ENCODE measurements at regions not wholly inside any gene's neighbourhood (a gene's known extent, or its start where the extent isn't known, plus 50 kb on each side); places are given as distances from the start of the nearest gene placed in this dataset.

DNA sequence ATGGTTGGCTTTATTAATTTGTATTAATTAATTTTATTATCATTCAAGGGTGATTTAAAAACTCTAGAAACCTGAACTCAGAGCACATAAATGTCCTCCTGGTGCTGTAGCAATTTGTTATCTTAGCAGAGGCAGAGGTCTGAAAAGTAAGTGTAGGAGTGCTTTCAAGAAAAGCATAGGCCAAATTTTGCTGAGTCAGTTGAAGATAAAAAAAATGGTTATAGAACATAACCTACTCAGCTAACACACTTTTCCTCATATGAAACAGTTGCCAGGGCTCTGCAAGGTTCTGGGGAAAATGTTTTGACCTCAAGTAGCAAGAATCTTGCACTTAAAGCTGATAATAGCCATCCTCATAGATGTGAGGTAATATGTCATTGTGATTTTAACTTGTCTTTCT, 53.5 kb upstream of the CHODL start:
- CTCF ChIA-PET = no interaction called here
- POLR2A ChIA-PET = no interaction called here
- no peak for TF ChIP-seq SUZ12 (IDR thresholded peaks at IDR 0.05)
- no peak for TF ChIP-seq ARNT (IDR thresholded peaks at IDR 0.05)
- TF ChIP-seq ELF4 (IDR thresholded peaks at IDR 0.05) = no peak
- no peak for TF ChIP-seq NFRKB (IDR thresholded peaks at IDR 0.05)
- TF ChIP-seq FOXM1 (IDR thresholded peaks at IDR 0.05; ENCODE audit: borderline replicate concordance) = no peak
- TF ChIP-seq ZNF384 (IDR thresholded peaks at IDR 0.05) = no peak
- TF ChIP-seq, protein P1, sequence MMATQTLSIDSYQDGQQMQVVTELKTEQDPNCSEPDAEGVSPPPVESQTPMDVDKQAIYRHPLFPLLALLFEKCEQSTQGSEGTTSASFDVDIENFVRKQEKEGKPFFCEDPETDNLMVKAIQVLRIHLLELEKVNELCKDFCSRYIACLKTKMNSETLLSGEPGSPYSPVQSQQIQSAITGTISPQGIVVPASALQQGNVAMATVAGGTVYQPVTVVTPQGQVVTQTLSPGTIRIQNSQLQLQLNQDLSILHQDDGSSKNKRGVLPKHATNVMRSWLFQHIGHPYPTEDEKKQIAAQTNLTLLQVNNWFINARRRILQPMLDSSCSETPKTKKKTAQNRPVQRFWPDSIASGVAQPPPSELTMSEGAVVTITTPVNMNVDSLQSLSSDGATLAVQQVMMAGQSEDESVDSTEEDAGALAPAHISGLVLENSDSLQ (IDR thresholded peaks at IDR 0.05) = no peak
- TF ChIP-seq CTBP1 (IDR thresholded peaks at IDR 0.05; ENCODE audit: borderline replicate concordance) = no peak
- no peak for TF ChIP-seq SP1 (IDR thresholded peaks at IDR 0.05)
- no peak for TF ChIP-seq HDGF (IDR thresholded peaks at IDR 0.05; ENCODE audit: borderline replicate concordance)
- TF ChIP-seq TARDBP (IDR thresholded peaks at IDR 0.05) = no peak
- no peak for TF ChIP-seq FOXA1 (IDR thresholded peaks at IDR 0.05)
- no peak for TF ChIP-seq FOXK2 (IDR thresholded peaks at IDR 0.05)
- TF ChIP-seq LEF1 (IDR thresholded peaks at IDR 0.05; ENCODE audit: borderline replicate concordance) = no peak
- TF ChIP-seq BHLHE40 (IDR thresholded peaks at IDR 0.05; ENCODE audit: borderline replicate concordance) = no peak
- no peak for TF ChIP-seq L3MBTL2 (conservative IDR thresholded peaks at IDR 0.05)
- no peak for DNase-seq (ENCODE audit: extremely low spot score)

DNA sequence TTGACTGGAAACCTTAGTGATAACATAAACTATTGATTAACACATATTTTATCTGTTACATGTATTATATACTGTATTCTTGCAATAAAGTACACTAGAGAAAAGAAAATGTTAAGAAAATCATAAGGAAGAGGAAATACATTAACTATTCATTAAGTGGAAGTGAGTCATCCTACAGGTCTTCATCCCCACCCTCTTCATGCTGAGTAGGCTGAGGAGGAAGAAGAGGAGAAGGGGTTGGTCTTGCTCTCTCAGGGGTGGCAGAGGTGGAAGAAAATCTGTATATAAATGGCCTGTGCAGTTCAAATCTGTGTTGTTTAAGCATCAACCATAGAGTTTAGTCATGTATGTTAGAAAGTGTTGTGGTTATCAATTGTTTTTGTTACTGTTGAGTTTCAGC, 66.1 kb upstream of the CHODL start:
- POLR2A ChIA-PET = no interaction called here
- no peak for DNase-seq (ENCODE audit: extremely low spot score)
- TF ChIP-seq FOXM1 (IDR thresholded peaks at IDR 0.05; ENCODE audit: borderline replicate concordance) (no peak), ZNF384 (IDR thresholded peaks at IDR 0.05) (no peak)
- CTCF ChIA-PET = no interaction called here

DNA sequence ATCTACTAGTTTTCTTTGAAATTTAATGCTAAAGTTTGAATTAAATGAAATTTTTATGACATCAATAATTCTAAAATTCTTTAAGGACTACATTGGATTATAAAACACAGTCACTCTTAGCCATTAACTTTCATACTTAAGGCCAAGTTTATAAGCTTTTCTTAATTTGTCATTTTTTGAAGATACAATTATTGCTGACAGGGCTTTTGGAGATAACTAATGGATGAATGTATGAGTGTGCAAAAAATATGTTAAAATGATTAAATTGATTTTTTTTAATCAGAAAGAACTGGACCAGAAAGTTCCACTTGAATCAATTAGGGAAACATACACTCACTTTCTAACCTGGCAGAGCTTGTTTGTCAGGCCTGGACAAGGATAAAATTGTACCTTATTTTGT, 70.3 kb upstream of the CHODL start:
- CTCF ChIA-PET = no interaction called here
- TF ChIP-seq L3MBTL2 (conservative IDR thresholded peaks at IDR 0.05) (no peak), LEF1 (IDR thresholded peaks at IDR 0.05; ENCODE audit: borderline replicate concordance) (no peak), TARDBP (IDR thresholded peaks at IDR 0.05) (no peak), BHLHE40 (IDR thresholded peaks at IDR 0.05; ENCODE audit: borderline replicate concordance) (no peak), CTBP1 (IDR thresholded peaks at IDR 0.05; ENCODE audit: borderline replicate concordance) (no peak), SP1 (IDR thresholded peaks at IDR 0.05) (no peak), FOXM1 (IDR thresholded peaks at IDR 0.05; ENCODE audit: borderline replicate concordance) (no peak), FOXA1 (IDR thresholded peaks at IDR 0.05) (no peak), ZNF384 (IDR thresholded peaks at IDR 0.05) (no peak), SUZ12 (IDR thresholded peaks at IDR 0.05) (no peak), ARNT (IDR thresholded peaks at IDR 0.05) (no peak), FOXK2 (IDR thresholded peaks at IDR 0.05) (no peak), NFRKB (IDR thresholded peaks at IDR 0.05) (no peak), HDGF (IDR thresholded peaks at IDR 0.05; ENCODE audit: borderline replicate concordance) (no peak), ELF4 (IDR thresholded peaks at IDR 0.05) (no peak)
- TF ChIP-seq, protein P1 (IDR thresholded peaks at IDR 0.05) = no peak
- no peak for DNase-seq (ENCODE audit: extremely low spot score)
- POLR2A ChIA-PET = no interaction called here

DNA sequence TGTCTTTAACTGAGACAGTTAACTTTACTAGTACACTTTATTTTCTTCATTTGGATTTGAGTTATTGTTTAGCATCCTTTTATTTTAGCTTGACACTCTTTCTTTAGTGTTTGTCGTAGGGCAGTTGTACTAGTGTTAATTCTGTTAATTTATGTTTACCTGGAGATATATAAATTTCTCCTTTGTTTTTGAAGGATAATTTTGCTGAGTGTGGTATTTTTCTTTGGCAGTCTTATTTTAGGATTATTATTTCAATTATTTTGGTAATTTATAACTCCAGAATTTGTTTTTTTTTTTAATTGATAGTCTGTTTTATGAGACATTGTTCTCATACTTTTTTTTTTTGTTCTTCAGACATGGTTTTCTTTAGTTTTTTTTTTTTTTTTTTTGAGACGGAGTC, 73.8 kb upstream of the CHODL start:
- CTCF ChIA-PET = no interaction called here
- DNase-seq (ENCODE audit: extremely low spot score) = no peak
- TF ChIP-seq ZNF384 (IDR thresholded peaks at IDR 0.05) (no peak), FOXK2 (IDR thresholded peaks at IDR 0.05) (no peak), BHLHE40 (IDR thresholded peaks at IDR 0.05; ENCODE audit: borderline replicate concordance) (no peak)
- POLR2A ChIA-PET = no interaction called here

DNA sequence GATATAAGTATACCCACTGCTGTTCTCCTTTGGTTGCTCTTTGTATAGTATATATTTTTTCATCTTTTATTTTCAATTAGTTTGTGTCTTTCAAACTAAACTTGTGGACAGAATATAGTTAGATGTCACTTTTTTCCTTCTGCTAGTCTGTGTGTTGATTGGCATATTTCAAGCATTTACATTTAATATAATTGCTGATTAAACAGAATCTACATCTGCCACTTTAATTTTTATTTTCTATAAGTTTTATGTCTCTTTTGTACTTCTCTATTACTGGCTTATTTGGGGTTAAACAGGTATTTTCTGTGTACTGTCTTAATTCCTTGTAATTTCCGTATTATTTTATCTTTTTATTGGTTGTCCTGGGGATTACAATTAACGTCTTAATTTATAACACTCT, 74.4 kb upstream of the CHODL start:
- TF ChIP-seq BHLHE40 (IDR thresholded peaks at IDR 0.05; ENCODE audit: borderline replicate concordance) = no peak
- no peak for DNase-seq (ENCODE audit: extremely low spot score)
- ChIA-PET POLR2A (no interaction called here), CTCF (no interaction called here)

DNA sequence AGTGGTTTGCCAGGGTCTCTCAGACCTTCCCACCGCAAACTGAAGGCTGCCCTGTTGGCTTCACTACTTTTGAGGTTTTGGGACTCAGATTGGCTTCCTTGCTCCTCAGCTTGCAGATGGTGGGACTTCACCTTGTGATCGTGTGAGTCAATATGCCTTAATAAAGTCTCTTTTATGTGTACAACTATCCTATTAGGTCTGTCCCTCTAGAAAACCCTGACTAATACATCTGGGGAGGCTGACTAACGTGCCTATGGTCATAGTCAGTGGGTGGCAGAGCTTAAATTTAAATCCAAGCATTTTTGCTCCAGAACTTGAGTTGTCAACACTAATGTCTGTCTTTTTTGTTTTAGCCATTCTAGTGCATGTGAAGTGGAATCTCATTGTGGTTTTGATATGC, 76.5 kb upstream of the CHODL start:
- TF ChIP-seq, protein P1 (IDR thresholded peaks at IDR 0.05) = no peak
- TF ChIP-seq FOXA1 (IDR thresholded peaks at IDR 0.05) (no peak), ZNF384 (IDR thresholded peaks at IDR 0.05) (no peak), NFRKB (IDR thresholded peaks at IDR 0.05) (no peak), ARNT (IDR thresholded peaks at IDR 0.05) (no peak), TARDBP (IDR thresholded peaks at IDR 0.05) (no peak), HDGF (IDR thresholded peaks at IDR 0.05; ENCODE audit: borderline replicate concordance) (no peak), FOXM1 (IDR thresholded peaks at IDR 0.05; ENCODE audit: borderline replicate concordance) (no peak), SP1 (IDR thresholded peaks at IDR 0.05) (no peak)
- ChIA-PET CTCF (interaction anchor here (0.8 kb wide), 1 partner anchor 12 kb away, joined by 3 read pairs; no protein-coding TSS in a partner anchor), POLR2A (no interaction called here)
- no peak for DNase-seq (ENCODE audit: extremely low spot score)

DNA sequence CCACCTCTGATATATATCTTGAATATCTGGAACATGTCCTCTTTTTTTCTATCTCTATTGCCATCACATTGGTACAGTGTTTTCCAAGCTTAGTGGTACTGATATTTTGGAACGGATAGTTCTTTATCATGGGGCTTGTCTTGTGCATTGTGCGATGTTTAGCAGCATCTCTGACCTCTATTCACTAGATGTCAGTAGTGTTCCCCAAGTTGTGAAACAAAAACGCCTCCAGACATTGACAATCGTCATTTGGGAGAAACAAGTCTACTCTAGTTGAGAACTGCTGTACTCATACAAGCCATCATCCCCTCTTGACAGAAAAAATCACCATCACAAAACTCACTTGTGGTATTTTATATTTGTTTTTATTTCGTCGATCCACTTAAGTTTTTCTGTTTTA, 79.7 kb upstream of the CHODL start:
- POLR2A ChIA-PET = no interaction called here
- TF ChIP-seq L3MBTL2 (conservative IDR thresholded peaks at IDR 0.05) = no peak
- TF ChIP-seq LEF1 (IDR thresholded peaks at IDR 0.05; ENCODE audit: borderline replicate concordance) = no peak
- no peak for TF ChIP-seq ARNT (IDR thresholded peaks at IDR 0.05)
- TF ChIP-seq FOXK2 (IDR thresholded peaks at IDR 0.05) = no peak
- no peak for TF ChIP-seq SUZ12 (IDR thresholded peaks at IDR 0.05)
- TF ChIP-seq ZNF384 (IDR thresholded peaks at IDR 0.05) = no peak
- TF ChIP-seq BHLHE40 (IDR thresholded peaks at IDR 0.05; ENCODE audit: borderline replicate concordance) = no peak
- no peak for TF ChIP-seq ELF4 (IDR thresholded peaks at IDR 0.05)
- TF ChIP-seq, protein P1 (IDR thresholded peaks at IDR 0.05) = no peak
- TF ChIP-seq TARDBP (IDR thresholded peaks at IDR 0.05) = no peak
- TF ChIP-seq FOXM1 (IDR thresholded peaks at IDR 0.05; ENCODE audit: borderline replicate concordance) = no peak
- TF ChIP-seq CTBP1 (IDR thresholded peaks at IDR 0.05; ENCODE audit: borderline replicate concordance) = no peak
- no peak for TF ChIP-seq SP1 (IDR thresholded peaks at IDR 0.05)
- TF ChIP-seq FOXA1 (IDR thresholded peaks at IDR 0.05) = no peak
- TF ChIP-seq NFRKB (IDR thresholded peaks at IDR 0.05) = no peak
- CTCF ChIA-PET = no interaction called here
- DNase-seq (ENCODE audit: extremely low spot score) = no peak
